Loucy (cell line): ENCODE measurements at regions not wholly inside any gene's neighbourhood (a gene's known extent, or its start where the extent isn't known, plus 50 kb on each side); places are given as distances from the start of the nearest gene placed in this dataset.

Source experiments
- EZH2phosphoT487 ChIP-seq: fragments of 200-600 bp; IDR thresholded peaks from 2 replicates; pipeline ENCODE4 v1.6.1; 2018; ENCODE audit warnings: antibody characterized with exemption, mild to moderate bottlenecking, moderate library complexity, borderline replicate concordance
- TF ChIP-seq, protein P1 (sequence below): fragments of 200-600 bp; sonication (generic); conservative IDR thresholded peaks from 2 replicates; pipeline ENCODE4 v1.5.1; 2014; ENCODE audit warnings: mild to moderate bottlenecking, antibody characterized with exemption, low read length

- TF ChIP-seq, protein P1, sequence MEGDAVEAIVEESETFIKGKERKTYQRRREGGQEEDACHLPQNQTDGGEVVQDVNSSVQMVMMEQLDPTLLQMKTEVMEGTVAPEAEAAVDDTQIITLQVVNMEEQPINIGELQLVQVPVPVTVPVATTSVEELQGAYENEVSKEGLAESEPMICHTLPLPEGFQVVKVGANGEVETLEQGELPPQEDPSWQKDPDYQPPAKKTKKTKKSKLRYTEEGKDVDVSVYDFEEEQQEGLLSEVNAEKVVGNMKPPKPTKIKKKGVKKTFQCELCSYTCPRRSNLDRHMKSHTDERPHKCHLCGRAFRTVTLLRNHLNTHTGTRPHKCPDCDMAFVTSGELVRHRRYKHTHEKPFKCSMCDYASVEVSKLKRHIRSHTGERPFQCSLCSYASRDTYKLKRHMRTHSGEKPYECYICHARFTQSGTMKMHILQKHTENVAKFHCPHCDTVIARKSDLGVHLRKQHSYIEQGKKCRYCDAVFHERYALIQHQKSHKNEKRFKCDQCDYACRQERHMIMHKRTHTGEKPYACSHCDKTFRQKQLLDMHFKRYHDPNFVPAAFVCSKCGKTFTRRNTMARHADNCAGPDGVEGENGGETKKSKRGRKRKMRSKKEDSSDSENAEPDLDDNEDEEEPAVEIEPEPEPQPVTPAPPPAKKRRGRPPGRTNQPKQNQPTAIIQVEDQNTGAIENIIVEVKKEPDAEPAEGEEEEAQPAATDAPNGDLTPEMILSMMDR: no peak
- no peak for TF ChIP-seq EZH2phosphoT487
Measured at GRCh38 chr3:94225148-94225865, 162.4 kb downstream of the NSUN3 start.
